Upper lobe of left lung (tissue), 4 donors: ENCODE measurements at regions not wholly inside any gene's neighbourhood (a gene's known extent, or its start where the extent isn't known, plus 50 kb on each side); places are given as distances from the start of the nearest gene placed in this dataset.

ENCODE experiments used
- EP300 ChIP-seq, 4 donors: sonication (generic); formaldehyde crosslinking; IDR thresholded peaks; one replicate each; pipeline ENCODE4 v1.5.1; 2017; ENCODE audit warnings: antibody characterized with exemption in 4 of 4, control low read depth in 2 of 4
- POLR2AphosphoS5 ChIP-seq, 2 donors: sonication (generic); formaldehyde crosslinking; IDR thresholded peaks; one replicate each; pipeline ENCODE4 v1.5.1; 2017; ENCODE audit warnings: antibody characterized with exemption in 2 of 2
- TF ChIP-seq, protein P1 (sequence below), 6 experiments: fragments of 450-650 bp in 4 of 6; fragments of 200-600 bp in 2 of 6; sonication (generic) in 2 of 6; IDR thresholded peaks; one replicate each; pipeline ENCODE4 v1.5.1; 2016 to 2019; ENCODE audit warnings: antibody characterized with exemption in 6 of 6

- TF ChIP-seq POLR2AphosphoS5 (IDR thresholded peaks at IDR 0.05) (no peak), EP300 (IDR thresholded peaks at IDR 0.05) (no peak)
- TF ChIP-seq, protein P1, sequence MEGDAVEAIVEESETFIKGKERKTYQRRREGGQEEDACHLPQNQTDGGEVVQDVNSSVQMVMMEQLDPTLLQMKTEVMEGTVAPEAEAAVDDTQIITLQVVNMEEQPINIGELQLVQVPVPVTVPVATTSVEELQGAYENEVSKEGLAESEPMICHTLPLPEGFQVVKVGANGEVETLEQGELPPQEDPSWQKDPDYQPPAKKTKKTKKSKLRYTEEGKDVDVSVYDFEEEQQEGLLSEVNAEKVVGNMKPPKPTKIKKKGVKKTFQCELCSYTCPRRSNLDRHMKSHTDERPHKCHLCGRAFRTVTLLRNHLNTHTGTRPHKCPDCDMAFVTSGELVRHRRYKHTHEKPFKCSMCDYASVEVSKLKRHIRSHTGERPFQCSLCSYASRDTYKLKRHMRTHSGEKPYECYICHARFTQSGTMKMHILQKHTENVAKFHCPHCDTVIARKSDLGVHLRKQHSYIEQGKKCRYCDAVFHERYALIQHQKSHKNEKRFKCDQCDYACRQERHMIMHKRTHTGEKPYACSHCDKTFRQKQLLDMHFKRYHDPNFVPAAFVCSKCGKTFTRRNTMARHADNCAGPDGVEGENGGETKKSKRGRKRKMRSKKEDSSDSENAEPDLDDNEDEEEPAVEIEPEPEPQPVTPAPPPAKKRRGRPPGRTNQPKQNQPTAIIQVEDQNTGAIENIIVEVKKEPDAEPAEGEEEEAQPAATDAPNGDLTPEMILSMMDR (IDR thresholded peaks at IDR 0.05), result no peak
Observed at GRCh38 chr5:91468651-91469422, 85.7 kb upstream of the ARRDC3 start.
